ENCODE measurements at regions not wholly inside any gene's neighbourhood (a gene's known extent, or its start where the extent isn't known, plus 50 kb on each side); places are given as distances from the start of the nearest gene placed in this dataset.
A peak's percentile ranks its signal among the peaks of the same experiment; 100 is the strongest.

GRCh38 chr13:50424993-50425392 is 409.7 kb downstream of the KCNRG start:
- no peak for DNase-seq

DNA sequence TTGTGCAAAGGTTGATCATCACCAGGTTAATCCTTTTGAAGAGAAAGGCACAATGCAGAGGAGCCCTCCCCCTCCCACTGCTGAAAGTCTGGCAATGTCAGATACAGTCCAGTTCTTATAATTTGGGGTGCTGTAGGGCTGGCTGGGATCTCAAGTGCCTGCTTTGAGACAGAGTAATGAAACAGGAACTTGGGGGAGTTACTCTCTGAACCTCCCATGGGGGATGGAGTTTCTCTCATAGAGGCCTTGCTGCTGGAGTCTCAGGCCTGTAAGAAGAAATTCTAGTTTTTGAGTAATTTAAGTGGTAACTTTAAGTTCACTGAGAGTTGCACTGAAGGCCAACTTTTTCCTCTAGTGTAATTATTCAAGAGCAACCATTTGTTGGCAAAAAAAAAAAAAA is 410.5 kb downstream of the KCNRG start:
- no peak for DNase-seq

- DNase-seq, result no peak
These were observed 411.7 kb downstream of the KCNRG start for GRCh38 chr13:50426927-50427326.

DNA sequence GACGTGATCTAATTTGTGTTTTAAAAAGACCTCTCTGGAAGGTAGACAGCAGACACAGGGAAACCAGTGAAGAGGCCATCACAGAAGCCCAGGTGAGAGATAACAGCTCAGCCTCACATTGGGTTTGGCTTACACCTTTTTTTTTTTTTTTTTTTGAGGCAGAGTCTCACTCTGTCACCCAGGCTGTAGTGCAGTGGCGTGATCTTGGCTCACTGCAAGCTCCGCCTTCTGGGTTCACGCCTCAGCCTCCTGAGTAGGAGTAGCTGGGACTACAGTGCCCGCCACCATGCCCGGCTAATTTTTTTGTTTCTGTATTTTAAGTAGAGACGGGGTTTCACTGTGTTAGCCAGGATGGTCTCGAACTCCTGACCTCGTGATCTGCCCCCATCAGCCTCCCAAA is 412.3 kb downstream of the KCNRG start:
- DNase-seq, result peak; percentile 61

DNA sequence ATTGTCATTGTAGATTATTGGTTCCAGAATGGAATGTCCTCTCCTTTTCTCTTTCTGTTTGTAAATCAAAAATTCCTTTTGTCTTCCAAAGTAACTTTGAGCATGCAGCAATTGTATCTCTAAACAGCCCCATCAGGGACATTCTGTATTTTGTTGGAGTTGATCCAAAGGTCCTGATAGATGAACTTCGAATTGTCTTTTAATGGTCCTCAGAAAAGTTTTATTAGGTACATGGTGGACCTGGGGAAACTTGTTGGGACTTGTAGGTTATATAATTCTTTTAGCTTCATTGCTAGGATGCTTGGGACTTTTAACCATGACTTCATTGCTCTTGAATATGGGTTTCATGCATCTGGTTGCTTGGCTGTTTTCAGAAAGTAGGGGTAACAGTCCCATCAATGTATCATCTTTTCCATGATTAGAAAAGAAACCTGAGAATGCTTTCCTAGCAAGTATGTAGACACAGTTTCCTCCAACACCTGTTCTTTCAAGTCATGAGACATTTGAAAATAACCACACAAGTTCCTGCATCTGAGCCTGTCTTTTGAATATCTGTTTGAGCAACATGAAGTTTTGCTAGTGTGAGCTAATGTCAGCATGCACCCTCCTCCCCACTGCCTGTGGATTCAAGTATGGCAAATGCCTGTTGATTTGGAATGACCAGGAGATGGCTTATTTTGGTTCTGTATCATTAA is 413.1 kb downstream of the KCNRG start:
- no peak for DNase-seq

GRCh38 chr13:50435011-50435410 is 408.5 kb downstream of the DLEU7 start:
- DNase-seq, result no peak

GRCh38 chr13:50437252-50437651 is 406.2 kb downstream of the DLEU7 start:
- no peak for DNase-seq

GRCh38 chr13:50438351-50438750 is 405.1 kb downstream of the DLEU7 start:
- no peak for DNase-seq

DNA sequence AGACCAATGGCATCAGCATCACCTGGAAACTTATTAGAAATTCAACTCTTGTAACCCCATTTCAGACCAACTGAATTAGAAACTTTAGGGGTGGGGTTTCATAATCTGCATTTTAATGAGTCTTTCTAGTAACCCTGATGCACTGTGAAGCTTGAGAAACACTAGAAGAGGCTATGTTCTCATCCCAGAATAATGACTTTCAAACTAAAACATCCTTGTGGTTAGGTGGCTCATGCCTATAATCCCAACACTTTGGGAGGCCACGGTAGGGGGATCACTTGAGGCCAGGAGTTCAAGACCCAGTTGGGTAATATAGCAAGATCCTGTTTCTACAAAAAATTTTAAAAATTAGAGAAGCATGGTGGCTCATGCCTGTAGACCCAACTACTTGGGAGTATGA is 402.4 kb downstream of the DLEU7 start:
- DNase-seq, result no peak

DNA sequence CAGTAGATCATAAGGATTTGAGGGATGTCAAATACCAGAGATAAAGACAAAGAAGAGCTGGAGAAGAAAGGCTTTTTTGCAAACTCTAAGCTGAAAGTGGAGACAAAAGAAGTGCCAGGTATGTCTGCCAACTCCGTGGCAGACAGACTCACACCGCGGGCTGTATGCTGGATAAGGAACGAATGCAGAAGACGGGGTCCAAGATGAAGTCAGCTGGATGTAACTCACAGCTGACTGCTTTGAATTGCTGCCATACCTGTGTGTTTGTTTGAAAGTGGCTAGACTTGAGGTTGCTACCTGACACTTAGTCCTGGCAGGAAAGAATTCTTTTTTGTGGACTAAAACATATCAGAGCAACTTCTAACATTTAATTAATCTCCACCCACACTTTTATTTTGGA is 398.8 kb downstream of the DLEU7 start:
- no peak for DNase-seq

GRCh38 chr13:50446611-50447010 is 396.9 kb downstream of the DLEU7 start:
- DNase-seq, result no peak

DNA sequence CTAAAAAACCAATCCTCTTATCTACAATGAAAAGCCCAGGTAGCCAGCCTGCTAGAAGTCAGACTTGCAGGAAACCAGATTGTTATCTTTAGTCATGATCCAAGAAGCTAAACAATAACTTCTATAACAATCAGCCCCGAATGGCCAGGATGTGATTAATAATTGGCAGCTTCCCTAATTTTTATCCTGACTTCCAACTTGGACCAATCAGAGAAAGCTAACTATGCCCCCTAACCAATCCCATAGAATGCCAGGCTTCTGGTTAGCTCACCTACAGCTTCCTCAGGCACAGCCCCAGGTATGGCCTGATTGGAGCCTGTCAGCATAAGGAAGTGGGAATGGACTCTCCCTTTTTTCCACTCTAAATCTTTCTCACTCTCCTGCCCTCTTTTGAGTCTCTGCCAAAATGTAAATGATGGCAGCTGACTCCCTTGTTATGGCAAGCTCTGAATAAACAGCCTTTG is 394.9 kb downstream of the DLEU7 start:
- no peak for DNase-seq

GRCh38 chr13:50449465-50449864 is 394.0 kb downstream of the DLEU7 start:
- no peak for DNase-seq

DNA sequence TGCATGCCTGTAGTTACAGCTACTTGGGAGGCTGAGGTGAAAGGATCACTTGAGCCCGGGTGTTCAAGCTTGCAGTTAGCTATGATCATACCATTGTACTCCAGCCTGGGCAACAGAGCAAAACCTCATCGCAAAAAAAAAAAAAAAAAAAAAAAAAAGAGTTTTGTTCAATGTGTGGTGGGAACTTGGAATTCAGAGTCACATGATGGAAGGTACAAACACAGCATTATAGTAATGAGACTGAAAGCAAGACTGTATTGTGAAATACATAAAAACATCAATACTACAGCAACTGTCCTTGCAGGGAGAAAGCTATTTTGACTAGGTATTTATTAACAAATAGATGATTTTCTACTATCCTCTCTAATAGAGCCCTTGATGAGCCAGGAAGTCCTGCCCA is 393.2 kb downstream of the DLEU7 start:
- no peak for DNase-seq

DNA sequence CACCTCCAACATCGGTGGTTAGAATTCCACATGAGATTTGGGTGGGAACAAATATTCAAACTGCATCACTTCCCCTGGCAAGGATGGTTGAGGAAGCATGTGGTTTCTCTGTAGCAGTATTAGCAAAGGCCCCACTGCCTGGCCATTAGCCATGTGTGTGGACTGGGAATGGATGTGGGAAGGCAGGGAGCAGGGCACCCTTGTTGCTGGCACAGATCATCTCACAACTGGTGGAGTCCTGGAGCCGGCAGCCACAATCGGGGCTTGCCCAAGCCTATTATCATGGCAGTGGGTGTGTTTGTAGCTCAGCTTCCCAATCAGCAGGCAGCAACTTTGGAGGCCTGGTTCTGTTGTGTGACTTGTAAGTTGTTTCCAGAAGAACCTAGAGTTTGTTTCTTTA is 391.9 kb downstream of the DLEU7 start:
- DNase-seq, result no peak

- DNase-seq, result no peak
These were observed 391.5 kb downstream of the DLEU7 start for GRCh38 chr13:50452028-50452427.

GRCh38 chr13:50452756-50453155 is 390.7 kb downstream of the DLEU7 start:
- DNase-seq, result no peak

DNA sequence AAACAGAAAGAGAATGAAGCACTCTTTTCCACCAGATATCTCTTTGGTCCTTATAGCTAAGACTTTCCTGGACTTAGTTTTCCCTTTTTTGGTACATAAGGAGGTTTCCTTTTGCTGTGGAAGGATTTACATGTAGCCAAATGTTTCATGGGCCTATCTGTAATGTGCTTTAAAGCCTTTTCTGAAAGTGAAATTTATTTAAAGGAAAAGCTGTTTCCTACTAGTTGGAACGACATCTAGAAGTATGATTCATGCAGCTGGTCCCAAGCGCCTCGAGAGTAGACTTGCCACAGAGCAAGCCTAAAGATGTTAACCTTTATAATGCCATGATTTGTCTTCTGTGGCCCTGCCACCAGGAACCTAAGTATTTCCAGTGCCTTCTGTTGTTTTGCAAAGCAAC is 390.3 kb downstream of the DLEU7 start:
- DNase-seq, result no peak

DNA sequence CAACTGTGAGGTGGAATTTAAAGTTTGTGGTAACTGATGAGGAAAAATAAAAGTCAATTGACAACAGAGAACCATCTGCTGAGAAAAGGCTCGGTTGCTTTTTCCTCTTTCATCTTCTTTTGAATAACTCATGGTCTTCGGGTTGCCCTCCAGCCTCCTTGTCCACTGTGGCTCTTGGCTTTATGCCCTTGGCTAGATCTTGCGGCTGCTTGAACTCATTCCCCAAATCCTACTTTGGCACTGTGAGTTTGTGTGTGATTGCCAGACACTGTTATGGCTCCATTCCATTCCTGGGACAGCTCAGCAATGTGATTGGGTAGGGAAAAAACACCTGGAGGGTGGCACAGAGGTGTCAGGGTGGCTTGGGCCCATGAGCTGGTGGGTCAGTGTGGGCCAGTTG is 387.4 kb downstream of the DLEU7 start:
- no peak for DNase-seq

DNA sequence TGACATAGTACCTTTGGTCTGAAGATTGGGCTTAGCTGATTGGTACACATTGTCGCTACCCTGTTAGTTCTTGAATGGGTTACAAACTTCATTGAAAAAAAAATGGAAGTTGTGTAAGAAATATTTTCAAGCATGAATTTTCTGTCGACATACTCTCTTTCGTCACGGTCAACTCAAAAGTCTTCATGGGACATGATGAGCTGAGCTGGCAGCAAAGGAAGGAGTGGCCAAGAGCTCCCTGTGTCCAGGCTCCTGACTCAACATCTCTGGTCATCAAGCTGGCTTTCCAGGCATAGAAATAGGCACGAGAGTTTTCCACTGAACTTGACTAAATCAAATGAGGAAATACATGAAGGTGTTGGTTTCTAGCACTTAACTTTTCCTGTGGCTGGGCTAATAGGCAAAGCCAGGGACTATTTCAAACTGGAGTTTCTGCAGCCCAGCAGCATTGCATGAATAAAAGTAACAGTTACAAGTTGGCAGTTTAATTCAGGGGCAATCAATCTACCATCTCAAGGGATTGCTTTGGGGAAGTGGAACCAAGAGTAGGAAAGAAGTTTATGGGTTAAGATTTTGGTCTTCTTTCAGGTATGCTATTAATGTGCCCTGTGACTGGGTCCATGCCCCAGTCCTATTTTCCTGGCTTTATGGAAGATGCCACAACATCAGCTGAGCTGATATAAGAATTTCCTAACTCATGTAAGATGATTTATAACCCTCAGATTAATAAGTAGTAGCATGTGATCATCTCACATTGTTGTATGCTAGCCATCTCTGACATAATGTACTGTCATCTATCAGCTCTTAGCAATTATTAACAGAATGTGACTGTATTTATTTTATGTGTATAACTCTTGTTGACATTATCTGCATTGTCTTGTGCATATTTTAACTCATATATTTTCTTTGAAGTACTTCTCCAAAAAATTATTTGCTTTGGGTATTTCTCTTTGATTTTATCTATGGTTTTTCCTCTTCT is 385.8 kb downstream of the DLEU7 start:
- no peak for DNase-seq

DNA sequence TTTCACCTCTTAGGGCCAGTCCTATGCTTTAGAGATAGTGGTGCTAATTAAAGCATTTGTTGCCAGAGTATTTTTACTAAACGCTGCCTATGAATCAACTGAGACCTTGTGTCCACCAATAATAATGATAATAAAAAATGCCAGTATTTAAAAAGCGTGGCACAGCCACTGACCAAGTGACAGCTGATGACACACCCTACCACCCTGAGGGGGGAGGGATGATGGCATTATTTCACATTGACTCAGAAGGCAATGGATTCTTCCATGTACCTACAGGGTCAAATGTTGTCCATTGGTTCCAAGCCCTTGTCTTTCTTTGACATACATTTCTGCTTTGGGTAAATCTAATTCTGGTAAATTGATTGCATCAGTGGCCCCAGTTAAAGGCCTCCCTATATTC is 384.4 kb downstream of the DLEU7 start:
- DNase-seq, result no peak

DNA sequence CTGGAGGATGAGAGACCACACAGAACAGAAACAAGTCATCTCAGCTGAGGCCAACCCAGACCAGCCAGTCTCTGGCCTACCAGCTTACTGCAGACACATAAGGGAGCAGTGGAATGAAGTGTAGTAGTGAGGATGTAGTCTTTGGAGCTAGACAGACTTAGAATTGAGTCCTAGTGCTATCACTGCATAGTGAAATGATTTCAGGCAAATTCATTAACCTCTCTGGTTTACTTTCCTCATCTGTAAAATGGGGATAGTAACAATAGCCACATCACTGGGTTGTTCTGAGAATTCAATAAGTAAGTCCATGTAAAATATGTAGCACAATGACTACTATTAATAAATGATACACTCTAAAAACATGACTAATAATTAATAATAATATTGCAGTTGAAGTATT is 383.8 kb downstream of the DLEU7 start:
- no peak for DNase-seq

DNA sequence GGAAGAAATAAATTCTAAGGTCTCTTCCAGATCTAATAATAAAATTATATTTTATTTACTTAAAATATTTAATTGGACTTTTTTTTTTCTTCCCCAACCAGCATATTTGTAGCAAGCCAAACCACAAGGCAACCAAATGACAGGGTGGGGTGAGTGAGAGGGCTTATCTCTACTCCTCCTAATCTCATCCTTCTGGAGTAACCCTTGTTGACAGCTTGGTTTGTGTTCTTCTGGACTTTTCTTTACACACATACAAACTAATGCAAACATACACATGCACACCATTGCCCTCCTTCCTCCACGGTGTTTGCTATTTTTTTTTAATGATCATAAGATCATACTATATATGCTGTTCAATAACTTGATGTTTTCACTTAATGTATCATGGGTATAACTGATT is 383.1 kb downstream of the DLEU7 start:
- no peak for DNase-seq

DNA sequence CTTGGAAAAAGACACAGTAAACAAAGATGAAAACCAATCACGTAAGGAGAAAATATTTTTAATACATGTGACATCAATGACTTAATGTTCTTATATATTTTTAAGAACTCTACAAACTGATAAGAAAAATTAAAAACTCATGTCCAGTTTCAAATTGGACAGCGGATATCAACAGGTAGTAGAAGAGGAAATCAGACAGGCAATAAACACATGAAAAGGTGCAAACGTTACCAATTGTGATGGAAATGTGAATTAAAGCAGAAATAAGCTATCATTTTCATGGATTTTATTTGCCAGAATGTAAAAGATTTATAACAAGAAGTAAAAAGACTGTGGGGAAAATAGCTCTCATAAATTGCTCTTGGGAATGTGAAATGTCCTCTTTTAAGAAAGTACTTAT is 382.3 kb downstream of the DLEU7 start:
- no peak for DNase-seq
